ENCODE measurements at regions not wholly inside any gene's neighbourhood (a gene's known extent, or its start where the extent isn't known, plus 50 kb on each side); places are given as distances from the start of the nearest gene placed in this dataset.

GRCh38 chr11:27287205-27287604 is 75.8 kb downstream of the CCDC34 start:
- DNase-seq: no peak

DNA sequence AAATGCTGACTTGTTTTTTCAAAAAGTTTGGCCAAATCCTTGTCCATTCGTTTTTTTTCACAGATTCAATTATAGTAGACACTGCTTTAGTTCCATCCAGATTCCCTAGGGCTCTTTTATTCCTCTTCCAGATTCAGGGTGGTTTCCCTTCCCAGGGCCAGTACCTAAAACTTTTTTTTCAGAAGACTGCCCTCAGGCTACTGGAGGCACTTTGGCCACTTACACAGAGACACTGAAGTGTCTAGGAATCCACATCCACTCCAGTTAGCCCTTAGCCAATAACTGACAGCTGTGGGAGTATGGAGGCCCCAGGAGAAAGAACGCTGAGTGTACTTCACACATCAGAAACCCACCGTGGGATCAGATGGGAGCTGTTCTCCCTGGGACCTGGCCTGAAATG is 77.3 kb downstream of the CCDC34 start:
- DNase-seq: no peak

GRCh38 chr11:27282806-27283205 is 80.2 kb downstream of the CCDC34 start:
- no peak for DNase-seq

- DNase-seq: no peak
Measured at GRCh38 chr11:27281740-27282590, 81.0 kb downstream of the CCDC34 start.

DNA sequence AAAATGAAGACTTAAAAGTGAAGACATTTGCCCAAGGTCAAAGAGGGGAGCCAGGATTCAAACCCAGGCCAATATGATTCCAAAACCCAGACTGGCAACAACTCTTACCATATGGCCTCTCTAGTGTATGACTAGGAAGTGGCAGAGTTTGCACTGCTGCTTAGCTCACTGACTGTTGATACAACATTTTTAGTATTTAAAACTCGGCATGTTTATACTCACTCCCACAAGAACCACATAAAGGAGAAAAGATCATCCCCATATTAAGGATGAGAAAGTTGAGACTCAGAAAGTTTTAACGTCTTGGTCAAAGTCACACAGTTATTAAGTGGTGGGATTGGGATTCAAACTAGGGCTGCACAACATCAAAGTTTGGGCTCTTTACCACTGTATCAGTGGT is 81.7 kb downstream of the CCDC34 start:
- no peak for DNase-seq

DNA sequence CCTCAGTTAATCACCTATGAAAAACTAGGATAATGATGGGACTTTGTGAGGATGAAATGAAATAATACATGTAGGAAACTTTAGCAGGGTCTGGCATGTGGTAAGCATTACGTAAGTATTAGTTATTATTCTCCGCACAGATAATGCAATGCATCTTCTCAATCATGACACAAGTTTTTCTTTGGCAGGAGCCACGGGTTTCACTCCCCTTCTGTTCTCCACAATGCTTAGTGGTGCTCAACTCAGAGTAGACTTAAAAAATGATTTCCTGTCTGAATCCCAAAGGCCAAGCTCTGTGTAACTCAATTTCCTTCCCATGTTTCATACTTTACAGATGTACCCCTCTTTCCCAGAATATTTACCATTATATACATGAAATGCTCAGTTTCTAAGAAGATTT is 82.9 kb downstream of the CCDC34 start:
- no peak for DNase-seq

- DNase-seq: no peak
Measured at GRCh38 chr11:27279460-27279859, 83.6 kb downstream of the CCDC34 start.

GRCh38 chr11:27277843-27278242 is 85.2 kb downstream of the CCDC34 start:
- no peak for DNase-seq

DNA sequence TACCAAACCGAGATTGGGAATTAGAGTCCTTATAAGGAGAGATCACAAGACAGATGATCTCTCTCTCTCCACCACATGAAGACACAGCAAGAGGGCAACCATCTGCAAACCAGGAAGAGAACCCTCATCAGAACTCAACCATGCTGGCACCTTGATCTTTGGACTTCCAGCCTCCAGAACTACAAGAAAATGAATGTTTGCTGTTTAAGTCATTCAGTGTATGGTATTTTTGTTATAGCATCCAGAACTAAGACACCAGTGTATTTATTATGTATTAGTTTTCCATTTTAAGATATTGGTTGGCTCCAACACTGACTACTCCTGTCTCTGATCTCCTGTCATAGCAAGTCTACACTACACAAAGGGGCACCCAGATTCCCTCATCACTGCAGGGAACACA is 86.9 kb downstream of the CCDC34 start:
- no peak for DNase-seq

DNA sequence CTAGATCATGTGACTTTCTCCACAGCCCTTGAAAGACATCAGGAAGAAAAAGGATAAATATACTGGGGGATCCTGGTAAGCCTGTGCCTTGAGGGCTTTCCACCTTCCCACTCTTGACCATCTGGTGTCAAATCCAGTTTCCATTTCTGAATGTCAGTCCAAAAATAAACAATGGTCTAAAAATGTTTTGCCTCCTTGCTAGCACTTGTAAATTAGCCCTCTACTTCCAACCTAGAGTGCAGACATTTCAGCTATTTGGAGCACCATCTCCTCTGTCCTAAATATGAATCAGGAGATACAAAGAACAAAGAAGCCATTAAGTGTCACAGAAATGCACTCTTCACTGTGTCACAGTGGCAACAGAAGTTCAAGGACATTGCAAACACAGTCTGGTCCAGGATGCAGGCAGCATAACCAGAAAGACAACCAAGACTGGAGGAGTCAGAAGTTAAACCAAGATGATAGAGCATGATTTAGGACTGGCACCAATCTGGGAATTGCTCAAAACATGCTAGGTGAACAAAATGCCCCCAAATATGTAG is 88.1 kb downstream of the CCDC34 start:
- DNase-seq: no peak

- no peak for DNase-seq
Measured at GRCh38 chr11:27266125-27266524, 96.9 kb downstream of the CCDC34 start.

- no peak for DNase-seq
Measured at GRCh38 chr11:27263986-27264385, 99.0 kb downstream of the CCDC34 start.

GRCh38 chr11:27263046-27263445 is 100.0 kb downstream of the CCDC34 start:
- DNase-seq: no peak

DNA sequence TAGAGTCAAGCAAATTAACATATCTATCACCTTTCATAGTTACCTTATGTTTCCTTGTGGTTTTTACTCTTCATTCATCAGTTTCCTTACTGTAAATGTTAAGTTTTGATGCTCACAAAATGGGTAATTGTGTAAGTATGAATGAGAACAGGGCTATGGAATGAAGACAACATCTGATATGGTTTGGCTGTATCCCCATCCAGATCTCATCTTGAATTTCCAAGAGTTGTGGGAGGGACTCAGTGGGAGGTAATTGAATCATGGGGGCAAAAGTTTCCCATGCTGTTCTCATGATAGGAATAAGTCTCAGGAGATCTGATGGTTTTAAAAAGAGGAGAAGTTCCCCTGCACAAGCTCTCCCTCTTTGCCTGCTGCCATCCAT is 107.6 kb downstream of the CCDC34 start:
- DNase-seq: no peak

DNA sequence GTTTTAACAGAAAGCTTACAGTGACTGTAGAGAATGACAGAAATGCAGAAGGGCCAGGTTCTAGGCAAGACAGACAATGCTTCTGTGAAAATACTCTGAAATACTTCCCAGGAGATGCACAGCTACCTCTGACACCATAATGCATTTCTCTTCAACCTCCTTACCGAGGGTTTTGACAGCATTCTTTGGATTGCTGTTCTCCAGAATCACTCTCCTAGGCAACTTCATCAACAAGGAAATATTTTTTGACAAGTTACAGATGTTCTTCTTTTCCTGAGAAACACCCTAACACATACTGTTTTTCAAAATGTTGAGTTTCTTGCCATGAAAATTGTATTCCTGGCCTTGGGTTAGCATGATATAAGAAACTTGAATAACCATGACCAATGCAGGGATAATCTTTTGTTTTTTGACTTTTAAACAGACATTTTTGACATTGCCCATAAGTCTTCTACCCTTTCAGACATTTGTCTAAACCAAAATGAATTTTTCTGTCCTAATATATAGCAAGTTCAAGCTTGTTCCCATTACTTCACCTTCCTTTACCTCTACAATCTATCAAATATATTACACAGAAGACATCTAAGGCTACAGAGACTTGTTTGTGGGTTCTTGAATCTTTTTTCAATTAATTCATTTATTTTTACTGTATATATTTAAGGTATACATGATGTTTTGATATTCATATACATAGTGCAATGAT is 108.1 kb downstream of the CCDC34 start:
- no peak for DNase-seq

DNA sequence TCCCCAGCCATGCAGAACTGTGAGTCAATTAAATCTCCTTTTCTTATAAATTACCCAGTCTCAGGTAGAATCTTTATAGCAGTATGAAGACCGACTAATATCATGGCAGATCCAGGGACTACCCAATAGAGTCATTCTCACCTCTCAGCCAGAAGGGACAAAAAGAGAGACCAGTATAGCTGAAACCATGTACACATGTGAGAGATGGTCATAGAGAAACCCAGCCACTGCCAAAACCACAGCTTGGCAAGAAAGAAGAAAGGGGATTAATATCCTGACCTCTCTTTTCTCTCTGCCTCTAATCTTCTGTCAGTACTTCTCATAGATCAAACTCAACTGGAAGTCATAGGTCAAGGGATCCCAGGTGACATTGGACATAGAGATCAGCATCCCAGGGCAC is 109.8 kb downstream of the CCDC34 start:
- DNase-seq: no peak

DNA sequence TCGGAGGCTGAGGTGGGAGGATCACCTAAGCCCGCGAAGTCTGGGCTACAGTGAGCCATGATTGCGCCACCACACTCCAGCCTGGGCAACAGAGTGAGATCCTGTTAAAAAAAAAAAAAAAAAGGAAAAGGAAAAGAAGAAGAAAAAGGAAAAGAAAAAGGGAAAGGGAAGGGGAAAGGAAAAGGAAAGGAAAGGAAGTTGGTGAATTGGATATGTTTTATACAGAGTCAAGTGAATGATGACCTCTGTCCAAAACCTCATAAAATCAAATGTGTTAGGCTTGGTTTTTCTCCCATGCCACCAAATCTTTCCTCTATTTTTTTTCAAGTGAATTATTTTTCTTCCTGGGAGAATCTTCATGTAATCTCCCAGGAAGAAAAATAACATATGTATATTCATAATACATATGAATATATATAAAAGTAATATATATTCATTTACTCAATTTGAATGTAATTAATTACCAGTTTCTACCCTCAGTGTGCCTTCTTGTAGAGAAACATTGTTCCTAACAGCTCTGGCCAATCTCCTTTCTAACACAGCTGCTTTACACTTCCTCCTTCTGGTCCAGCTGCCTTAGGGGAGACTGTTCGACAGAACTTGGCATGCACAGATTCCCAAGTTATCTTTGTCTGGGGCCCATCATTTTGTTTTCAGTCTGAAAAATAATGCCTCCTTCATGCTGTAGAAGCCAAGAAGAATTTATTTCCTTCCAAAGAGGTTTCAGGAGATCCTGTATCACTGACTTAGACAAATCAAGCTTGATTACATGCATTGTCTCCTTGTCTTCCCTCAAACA is 111.9 kb downstream of the CCDC34 start:
- no peak for DNase-seq

GRCh38 chr11:27248576-27249509 is 114.2 kb downstream of the CCDC34 start:
- DNase-seq: no peak

DNA sequence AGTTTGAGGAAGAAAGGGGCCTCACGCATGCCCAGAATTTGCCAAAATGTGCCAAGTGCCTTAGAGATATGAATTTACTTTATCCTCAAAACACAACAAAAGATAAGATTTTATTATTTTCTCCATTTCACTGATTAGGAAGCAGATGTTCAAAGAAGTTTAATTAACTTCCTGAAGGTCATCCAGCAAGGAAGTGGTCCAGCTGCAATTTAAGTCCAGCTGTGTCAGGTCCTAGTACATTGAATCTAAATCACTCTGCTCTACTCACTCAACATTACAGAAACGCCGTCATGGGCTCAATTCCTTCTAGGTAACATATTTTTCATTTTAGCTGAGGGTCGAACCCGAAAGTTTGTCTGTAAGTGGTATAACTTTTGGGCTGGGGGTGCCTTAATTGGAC is 115.4 kb downstream of the CCDC34 start:
- DNase-seq: no peak

- DNase-seq: no peak
Measured at GRCh38 chr11:27246925-27247324, 116.1 kb downstream of the CCDC34 start.

DNA sequence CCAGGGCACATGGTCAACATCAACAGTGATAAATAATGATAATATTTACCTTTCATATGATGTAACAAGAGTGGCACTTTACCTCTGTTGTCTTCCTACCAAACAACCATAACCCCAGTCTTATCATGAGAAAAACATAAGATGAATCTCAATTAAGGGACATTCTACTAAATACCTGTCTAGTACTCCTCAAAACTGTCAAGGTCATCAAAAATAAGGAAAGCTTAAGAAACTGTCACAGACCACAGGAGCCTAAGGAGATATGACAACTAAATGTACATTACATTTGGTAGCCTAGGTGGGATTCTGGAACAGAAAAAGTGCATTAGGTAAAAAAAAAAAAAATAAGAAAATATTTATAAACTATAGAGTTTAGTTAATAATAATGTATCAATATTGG is 118.1 kb downstream of the CCDC34 start:
- no peak for DNase-seq

DNA sequence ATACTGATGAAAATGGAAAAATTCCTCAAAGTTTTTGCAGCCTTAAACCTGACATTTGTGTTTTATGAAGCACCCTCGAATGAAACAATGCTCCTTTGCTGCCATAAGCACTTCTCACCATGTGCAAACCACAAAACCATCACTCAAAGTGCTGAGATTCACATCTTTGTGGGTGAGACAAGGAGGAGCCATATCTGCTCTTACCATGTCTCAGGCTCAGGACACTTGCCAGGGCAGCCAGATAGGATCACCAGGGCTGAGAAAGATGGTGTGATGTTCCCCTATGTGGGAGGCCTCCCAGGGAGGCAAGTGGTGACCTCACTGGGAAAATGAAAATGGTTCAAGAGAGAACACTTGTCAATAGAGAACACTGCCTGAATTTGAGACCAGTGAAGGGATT is 120.4 kb downstream of the CCDC34 start:
- no peak for DNase-seq
